HUES6 (cell line): ENCODE measurements at regions not wholly inside any gene's neighbourhood (a gene's known extent, or its start where the extent isn't known, plus 50 kb on each side); places are given as distances from the start of the nearest gene placed in this dataset.

Experiments
- H3K27ac ChIP-seq: 2 replicates; pipeline ENCODE4 v1.7.0; 2013; ENCODE audit warnings: low read depth, mild to moderate bottlenecking, low read length, inconsistent platforms
- H3K27me3 ChIP-seq: 2 replicates; pipeline ENCODE4 v1.6.1; 2013; ENCODE audit warnings: low read length; ENCODE audit not compliant: control insufficient read depth, insufficient read depth
- H3K36me3 ChIP-seq: 2 replicates; pipeline ENCODE4 v1.6.1; 2013; ENCODE audit warnings: low read length; ENCODE audit not compliant: control insufficient read depth, insufficient read depth
- H3K4me1 ChIP-seq: 2 replicates; pipeline ENCODE4 v1.6.1; 2013; ENCODE audit warnings: low read length; ENCODE audit not compliant: control insufficient read depth, insufficient read depth
- H3K4me3 ChIP-seq: 2 replicates; pipeline ENCODE4 v1.5.1; 2013; ENCODE audit warnings: low read depth, low read length
- H3K9ac ChIP-seq: one replicate; pipeline ENCODE4 v1.6.1; 2013; ENCODE audit warnings: mild to moderate bottlenecking, low read length
- H3K9me3 ChIP-seq: 2 replicates; pipeline ENCODE4 v1.6.1; 2013; ENCODE audit warnings: low read depth, low read length; ENCODE audit not compliant: control insufficient read depth, insufficient read depth

DNA sequence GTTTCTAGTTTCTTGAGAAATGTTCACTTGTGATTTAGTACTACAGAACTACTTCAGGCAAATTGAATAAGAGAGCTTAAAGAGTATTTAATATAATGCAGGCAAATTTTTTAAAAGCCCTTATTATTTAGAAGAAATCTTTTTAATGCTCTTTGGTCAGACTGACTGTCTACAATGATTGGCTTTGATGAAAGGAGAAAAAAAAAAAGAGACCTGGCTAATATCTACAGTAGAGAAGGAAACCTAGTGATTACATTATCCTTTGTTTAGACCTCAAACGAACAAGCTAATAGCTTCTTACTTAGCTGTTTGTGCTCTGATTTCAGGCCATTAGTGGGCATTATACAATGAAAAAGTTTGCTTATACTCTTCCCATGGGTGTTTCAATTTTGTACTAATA is 1043.1 kb downstream of the JRKL start:
- Histone ChIP-seq H3K9me3 (no peaks in the 10 kb centered on the region), H3K36me3 (no peaks in the 10 kb centered on the region), H3K27me3 (no peaks in the 10 kb centered on the region), H3K27ac (no peak overlapping the region), H3K9ac (no peak overlapping the region), H3K4me3 (no peak overlapping the region), H3K4me1 (no peaks in the 10 kb centered on the region)

DNA sequence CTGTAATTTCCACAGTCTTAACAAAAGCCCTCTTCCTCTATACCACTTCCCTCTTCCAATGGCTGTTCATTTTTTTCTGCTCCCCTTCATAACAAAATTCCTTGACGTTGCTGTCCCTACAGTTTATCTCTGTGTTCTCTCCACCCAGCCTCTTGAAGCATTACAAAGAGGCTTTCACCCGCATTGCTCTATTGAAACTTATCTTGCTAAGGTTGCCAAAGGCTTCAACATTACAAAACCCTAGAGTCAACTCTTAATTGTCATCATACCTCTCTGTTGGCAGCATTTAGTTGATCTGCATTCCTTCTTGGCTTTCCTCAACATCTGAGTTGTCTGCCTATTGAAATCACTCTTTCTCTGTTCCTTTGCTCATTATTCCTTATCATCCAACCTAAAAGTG is 1055.7 kb downstream of the JRKL start:
- no peak overlapping the region for H3K9ac ChIP-seq
- no peaks in the 10 kb centered on the region for H3K27me3 ChIP-seq
- H3K36me3 ChIP-seq, result no peaks in the 10 kb centered on the region
- peaks cover 12% of the 10 kb centered on the region for H3K4me1 ChIP-seq
- H3K4me3 ChIP-seq, result no peak overlapping the region
- H3K9me3 ChIP-seq, result no peaks in the 10 kb centered on the region
- no peak overlapping the region for H3K27ac ChIP-seq

DNA sequence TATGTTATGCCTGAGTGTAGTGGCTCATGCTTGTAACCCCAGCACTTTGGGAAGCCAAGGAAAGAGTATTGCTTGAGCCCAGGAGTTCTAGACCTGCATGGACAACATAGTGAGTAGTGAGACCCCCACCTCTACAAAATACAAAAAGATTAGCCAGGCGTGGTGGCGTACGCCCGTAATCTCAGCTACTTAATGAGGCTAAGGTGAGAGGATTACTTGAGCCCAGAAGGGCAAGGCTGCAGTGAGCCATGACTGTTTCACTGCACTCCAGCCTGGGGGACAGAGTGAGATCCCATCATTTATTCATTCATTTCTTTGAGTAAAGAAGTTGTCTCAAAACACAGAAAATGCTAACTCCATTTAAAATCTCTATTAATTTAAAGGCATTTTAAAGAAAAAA is 1061.6 kb downstream of the JRKL start:
- Histone ChIP-seq H3K4me3 (no peak overlapping the region), H3K27ac (no peak overlapping the region), H3K27me3 (no peaks in the 10 kb centered on the region), H3K4me1 (peaks cover 8% of the 10 kb centered on the region; the same call in 1 of the 2 replicates), H3K36me3 (no peaks in the 10 kb centered on the region), H3K9ac (no peak overlapping the region), H3K9me3 (no peaks in the 10 kb centered on the region)

DNA sequence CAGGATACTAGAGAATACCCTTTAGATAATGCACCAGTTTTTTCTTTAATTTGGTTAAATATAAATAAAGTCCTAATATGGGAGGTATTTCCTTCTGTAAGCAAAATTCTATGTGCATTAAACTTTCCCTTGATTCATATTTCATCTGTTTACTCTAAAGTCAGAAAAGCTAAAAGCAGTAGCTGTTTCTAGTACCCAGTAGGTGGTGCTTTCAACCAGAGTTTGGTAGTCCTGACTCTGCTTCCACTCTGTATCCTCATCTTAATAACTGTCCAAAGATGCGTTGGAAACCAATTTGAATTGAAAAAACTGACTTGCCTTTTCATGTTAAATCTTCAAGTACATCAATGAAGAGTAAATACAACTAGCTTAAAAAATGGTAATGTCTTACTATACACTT is 1065.2 kb downstream of the JRKL start:
- Histone ChIP-seq H3K4me3 (no peak overlapping the region), H3K27ac (no peak overlapping the region), H3K9me3 (no peaks in the 10 kb centered on the region), H3K4me1 (peaks cover 6% of the 10 kb centered on the region; the same call in 1 of the 2 replicates), H3K36me3 (no peaks in the 10 kb centered on the region), H3K9ac (no peak overlapping the region), H3K27me3 (no peaks in the 10 kb centered on the region)

DNA sequence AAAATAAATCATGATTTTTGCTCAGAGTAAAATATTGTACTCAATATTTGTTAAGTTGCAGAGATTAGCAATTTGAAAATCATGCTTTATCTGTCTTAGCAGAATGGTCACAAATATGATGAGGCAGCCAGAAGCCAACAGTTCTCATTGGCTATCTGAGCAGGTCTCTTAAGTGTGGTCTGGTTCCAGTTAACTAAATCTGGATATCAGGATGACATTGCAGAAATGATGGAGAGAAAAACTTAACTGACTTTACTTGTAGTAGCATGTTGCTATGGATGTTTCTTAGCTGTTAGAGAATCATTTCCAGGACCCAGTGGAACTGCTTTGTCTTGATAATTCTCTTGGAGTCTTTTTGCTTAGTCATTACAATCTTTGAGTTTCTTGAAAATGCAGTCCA is 1070.3 kb downstream of the JRKL start:
- Histone ChIP-seq H3K4me3 (no peak overlapping the region), H3K27me3 (no peaks in the 10 kb centered on the region), H3K4me1 (no peaks in the 10 kb centered on the region), H3K27ac (no peak overlapping the region), H3K36me3 (no peaks in the 10 kb centered on the region), H3K9me3 (peaks cover 33% of the 10 kb centered on the region), H3K9ac (no peak overlapping the region)

DNA sequence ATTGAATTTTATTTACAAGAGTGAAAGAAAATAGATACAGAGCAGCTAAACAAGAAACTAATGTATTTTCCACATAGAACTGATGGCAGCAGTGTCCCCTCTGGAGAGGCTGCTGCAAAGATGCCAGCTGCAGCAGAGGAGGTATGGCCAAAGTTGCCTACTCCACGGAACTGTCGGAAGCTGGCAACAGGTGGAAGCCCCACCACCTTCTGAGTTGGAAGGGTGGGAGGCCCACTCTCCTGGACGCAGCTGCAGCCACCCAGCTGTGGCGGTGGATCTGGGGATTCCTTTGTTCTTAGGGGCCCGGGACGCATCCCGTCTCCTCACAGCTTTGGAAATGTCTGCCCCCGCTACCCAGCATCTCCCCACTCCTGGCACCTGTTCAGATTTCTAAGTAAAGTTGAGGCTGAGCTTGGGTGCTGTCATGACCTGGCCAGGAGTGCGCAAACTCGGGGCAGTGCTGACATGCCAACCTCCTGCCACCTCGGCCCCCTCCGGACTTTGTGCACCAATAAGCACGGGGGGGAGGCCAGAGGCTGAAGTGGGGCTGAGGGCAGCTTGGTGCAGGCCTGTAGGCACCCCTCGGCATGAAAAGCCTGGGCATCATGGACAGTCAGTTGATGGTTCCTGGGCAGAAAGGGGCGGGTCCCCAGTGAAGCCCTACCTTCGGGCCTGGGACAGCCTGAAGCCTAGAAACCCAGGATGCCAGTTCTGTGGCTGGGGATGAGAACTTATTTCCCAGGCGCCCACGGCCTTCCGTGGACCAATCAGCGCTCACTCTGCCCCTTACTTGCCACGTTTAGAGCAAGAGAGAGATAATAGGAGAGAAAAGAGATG is 1071.4 kb downstream of the JRKL start:
- Histone ChIP-seq H3K4me1 (no peaks in the 10 kb centered on the region), H3K27ac (no peak overlapping the region), H3K9me3 (peaks cover 36% of the 10 kb centered on the region), H3K27me3 (no peaks in the 10 kb centered on the region), H3K36me3 (no peaks in the 10 kb centered on the region), H3K4me3 (no peak overlapping the region), H3K9ac (no peak overlapping the region)

DNA sequence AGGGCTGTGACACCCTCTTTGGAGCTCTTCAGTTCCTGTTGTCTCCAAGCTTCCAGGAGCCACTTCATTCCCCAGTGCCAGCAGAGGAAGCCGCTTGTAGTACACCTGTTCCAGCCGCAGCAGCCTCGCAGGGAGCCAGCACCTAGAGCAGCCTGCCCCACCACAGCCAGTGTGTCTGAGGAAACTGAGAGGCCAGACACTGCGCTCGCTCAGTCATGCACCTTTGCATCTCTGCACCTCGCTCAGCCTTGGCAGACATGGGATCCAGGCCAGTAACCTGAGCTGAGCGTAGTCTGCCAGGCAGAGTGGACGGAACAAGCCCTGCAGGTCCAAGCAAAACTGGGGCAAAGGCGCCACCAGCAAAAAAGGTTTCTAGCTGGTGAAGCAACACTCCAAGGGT is 1072.1 kb downstream of the JRKL start:
- H3K27ac ChIP-seq, result no peak overlapping the region
- no peaks in the 10 kb centered on the region for H3K4me1 ChIP-seq
- H3K36me3 ChIP-seq, result no peaks in the 10 kb centered on the region
- H3K4me3 ChIP-seq, result no peak overlapping the region
- peaks cover 36% of the 10 kb centered on the region for H3K9me3 ChIP-seq
- no peak overlapping the region for H3K9ac ChIP-seq
- no peaks in the 10 kb centered on the region for H3K27me3 ChIP-seq

DNA sequence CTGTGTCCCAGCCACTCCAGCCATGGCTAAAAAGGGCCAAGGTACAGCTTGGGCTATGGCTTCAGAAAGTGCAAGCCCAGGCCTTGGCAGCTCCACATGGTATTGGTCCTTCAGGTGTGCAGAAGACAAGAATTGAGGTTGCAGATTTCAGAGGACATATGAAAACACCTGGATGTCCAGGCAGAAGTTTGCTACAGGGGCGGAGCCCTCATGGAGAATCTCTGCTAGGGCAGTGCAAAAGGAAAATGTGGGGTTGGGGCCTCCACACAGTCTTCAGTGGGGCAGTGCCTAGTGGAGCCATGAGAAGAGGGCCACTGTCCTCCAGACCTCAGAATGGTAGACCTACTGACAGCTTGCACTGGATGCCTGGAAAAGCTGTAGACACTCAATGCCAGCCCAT is 1074.1 kb downstream of the JRKL start:
- H3K4me1 ChIP-seq, result no peaks in the 10 kb centered on the region
- H3K27ac ChIP-seq, result no peak overlapping the region

DNA sequence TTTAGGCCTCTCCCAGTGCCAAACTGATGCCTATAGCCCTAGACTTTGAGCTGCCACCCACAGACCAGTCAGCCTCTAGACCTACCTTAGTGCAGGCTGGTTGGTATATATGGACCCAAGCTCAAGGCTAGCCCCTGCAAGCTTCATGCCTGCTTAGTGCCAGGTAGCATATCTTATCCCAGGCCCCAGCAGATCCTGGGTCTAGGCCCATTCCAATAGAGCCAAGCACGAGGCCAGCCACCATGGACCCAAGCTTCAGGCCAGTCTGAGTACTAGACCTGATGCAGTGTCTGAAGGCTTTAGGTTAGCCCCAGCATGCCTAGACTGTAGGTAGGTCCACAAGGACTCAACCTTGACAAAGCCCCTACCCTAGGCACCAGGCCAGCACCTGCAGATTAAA is 1081.7 kb downstream of the JRKL start:
- no peak overlapping the region for H3K4me3 ChIP-seq
- no peaks in the 10 kb centered on the region for H3K27me3 ChIP-seq
- no peak overlapping the region for H3K9ac ChIP-seq
- no peak overlapping the region for H3K27ac ChIP-seq
- H3K4me1 ChIP-seq, result no peaks in the 10 kb centered on the region
- H3K9me3 ChIP-seq, result peaks cover 11% of the 10 kb centered on the region
- H3K36me3 ChIP-seq, result no peaks in the 10 kb centered on the region

More for the DNA sequence above, 1074.1 kb downstream of the JRKL start:
- no peak overlapping the region for H3K4me3 ChIP-seq
- no peak overlapping the region for H3K9ac ChIP-seq
- H3K9me3 ChIP-seq, result peaks cover 36% of the 10 kb centered on the region
- no peaks in the 10 kb centered on the region for H3K36me3 ChIP-seq
- H3K27me3 ChIP-seq, result no peaks in the 10 kb centered on the region

DNA sequence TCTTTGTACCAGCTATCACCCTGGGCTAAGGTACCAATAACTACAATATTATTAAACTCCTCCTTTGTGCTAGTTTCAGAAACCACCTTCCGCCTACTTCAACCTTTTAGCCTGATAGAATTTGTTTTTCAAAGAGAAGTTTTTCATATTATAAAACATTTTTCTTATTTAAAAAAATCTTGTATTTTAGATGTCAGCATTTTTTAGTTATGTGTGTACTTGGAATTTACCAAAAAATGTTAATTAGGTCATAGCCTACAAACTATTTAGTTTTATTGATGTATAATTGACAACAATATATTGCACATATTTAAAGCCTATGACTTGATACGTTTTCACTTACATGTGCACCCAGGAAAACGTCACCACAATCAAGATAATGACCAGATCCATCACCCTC is 1097.6 kb downstream of the JRKL start:
- no peaks in the 10 kb centered on the region for H3K4me1 ChIP-seq
- H3K27ac ChIP-seq, result no peak overlapping the region
- H3K9ac ChIP-seq, result no peak overlapping the region
- no peaks in the 10 kb centered on the region for H3K27me3 ChIP-seq
- no peaks in the 10 kb centered on the region for H3K9me3 ChIP-seq
- H3K36me3 ChIP-seq, result no peaks in the 10 kb centered on the region
- H3K4me3 ChIP-seq, result no peak overlapping the region

DNA sequence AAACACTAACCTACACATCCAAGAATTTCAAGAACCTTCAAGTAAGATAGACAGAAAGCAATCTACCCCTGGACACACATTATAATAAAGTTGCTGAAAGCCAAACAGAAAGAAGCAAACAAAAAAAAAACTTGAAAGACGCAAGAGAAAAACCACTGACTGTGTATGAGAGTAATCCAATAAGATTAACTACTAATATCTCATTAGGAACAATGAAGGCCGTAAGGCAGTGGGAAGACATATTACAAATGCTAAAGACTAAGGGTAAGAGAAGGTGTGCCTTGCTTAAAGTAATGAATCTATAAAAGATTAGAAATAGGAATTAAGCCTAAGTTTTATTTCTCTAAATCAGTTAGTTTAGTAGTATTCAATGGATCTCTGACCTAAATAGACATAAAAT is 1109.1 kb downstream of the JRKL start:
- H3K27me3 ChIP-seq, result no peaks in the 10 kb centered on the region
- no peak overlapping the region for H3K4me3 ChIP-seq
- H3K9me3 ChIP-seq, result peaks cover 14% of the 10 kb centered on the region; the same call in 1 of the 2 replicates
- H3K9ac ChIP-seq, result no peak overlapping the region
- H3K4me1 ChIP-seq, result no peaks in the 10 kb centered on the region
- no peak overlapping the region for H3K27ac ChIP-seq
- no peaks in the 10 kb centered on the region for H3K36me3 ChIP-seq
